SKM-1 treated with dmso at 0.1 percent for 144 hours (cell line): ENCODE measurements at regions not wholly inside any gene's neighbourhood (a gene's known extent, or its start where the extent isn't known, plus 50 kb on each side); places are given as distances from the start of the nearest gene placed in this dataset.

Experiments used
- DNase-seq: peaks from one replicate; lab custom pipeline; 2025; ENCODE audit not compliant: unreplicated experiment; lab: John Stamatoyannopoulos, UW

DNA sequence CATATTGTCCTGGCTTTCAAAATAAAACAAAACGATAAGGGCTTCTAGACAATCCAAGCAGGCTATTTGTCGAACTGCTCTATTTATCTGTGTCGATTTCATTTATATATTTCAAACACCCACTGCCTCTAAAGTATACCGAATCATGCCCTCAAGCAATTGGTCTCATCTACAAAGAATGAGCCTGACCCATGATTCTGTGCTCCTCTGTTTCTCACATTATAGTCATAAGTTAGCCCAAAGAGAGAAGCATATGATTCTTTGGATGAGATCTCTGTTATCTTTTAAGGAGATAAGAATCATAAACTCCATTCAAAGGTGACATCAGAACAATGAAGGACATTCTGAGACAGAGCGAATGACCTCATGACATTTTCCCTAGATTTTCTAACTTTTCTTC lies 191.1 kb downstream of the MAP2K6 start:
- DNase-seq: no peak

GRCh38 chr17:69606142-69606800 lies 191.8 kb downstream of the MAP2K6 start:
- DNase-seq: no peak

DNA sequence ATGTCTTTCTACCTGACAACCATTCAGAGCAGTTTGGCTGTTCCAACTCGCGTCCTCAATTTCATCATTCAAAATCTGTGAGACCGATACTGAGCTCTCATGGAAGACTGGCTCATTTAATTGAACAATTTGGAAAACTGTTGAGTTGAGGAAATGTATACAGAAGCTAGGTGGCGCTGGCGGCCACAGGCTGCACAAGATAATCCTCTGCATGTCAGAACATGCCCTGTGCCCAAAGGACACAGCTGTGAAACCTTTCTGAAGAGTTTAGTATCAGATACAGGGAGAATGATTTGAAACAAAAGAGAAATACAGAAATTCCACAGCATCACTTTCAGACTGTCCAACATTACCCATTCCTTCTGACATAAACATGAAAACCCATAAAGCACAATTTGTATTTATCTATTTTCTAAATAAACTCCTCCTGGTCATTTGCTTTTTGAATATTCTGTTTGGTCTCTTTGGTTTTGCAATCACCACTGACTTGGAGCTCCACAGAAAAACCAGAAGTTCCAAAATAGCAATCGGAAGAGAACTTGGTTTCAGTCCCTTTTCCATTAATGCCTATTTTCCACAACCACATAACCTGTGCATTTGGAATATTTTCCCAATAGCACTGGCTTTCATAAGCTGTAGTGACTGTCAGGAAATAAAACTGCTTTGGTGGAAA lies 192.8 kb downstream of the MAP2K6 start:
- DNase-seq: peak; percentile 67

DNA sequence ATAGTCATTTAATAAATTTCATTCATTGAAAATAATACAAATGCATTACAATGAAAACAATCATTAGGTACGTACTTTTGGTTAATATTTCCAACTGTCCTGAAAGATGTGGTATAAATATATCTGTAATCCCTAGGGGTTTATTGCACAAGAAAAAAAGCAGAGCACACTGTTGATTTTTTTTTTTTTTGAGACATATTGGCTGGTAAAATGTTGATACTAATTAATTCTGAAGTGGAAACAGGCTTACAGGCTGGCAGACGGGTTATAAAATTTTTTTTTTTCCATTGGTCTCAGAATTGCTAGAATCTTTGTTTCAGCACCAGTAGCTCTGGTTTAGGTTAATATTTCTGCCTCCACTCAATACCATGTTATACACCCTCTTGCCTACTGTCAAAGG lies 193.6 kb downstream of the MAP2K6 start:
- no peak for DNase-seq

- no peak for DNase-seq
Observed at GRCh38 chr17:69608808-69609472, 194.4 kb downstream of the MAP2K6 start.

GRCh38 chr17:69609473-69610305 lies 195.2 kb downstream of the MAP2K6 start:
- DNase-seq: no peak

GRCh38 chr17:69620363-69620762 lies 205.9 kb downstream of the MAP2K6 start:
- DNase-seq: no peak

GRCh38 chr17:69625474-69625873 lies 211.0 kb downstream of the MAP2K6 start:
- no peak for DNase-seq

DNA sequence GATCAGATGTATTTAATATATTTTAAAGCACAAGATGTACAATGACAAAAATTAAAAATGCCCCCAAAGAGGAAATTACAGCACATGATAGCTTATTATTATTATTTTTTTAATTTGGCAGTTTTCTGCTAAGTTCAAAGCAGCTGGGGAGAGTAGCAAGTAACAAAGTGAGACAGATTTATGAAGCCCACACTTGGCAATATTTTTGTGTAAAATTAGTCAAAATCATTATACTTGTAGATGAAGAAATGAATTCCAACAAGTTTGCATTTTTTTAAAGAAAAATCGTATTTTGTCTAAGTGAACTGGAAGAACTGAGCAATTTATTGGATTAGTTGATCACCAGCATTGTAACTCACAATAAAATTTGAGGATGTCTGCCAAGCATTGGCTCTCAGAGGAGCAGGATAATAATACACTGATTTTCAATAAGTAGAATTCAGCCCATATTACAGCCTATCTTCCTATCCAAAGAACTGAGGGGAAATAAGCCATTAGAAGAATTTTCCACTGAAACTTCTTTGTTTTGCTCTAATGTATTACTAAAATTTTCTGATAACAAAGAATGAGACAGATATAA lies 215.6 kb downstream of the MAP2K6 start:
- no peak for DNase-seq

- DNase-seq: no peak
Observed at GRCh38 chr17:69634844-69635243, 220.3 kb downstream of the MAP2K6 start.

GRCh38 chr17:69637446-69638156 lies 223.1 kb downstream of the MAP2K6 start:
- no peak for DNase-seq

GRCh38 chr17:69639096-69639495 lies 224.6 kb downstream of the MAP2K6 start:
- DNase-seq: no peak

GRCh38 chr17:69640073-69640472 lies 225.6 kb downstream of the MAP2K6 start:
- no peak for DNase-seq

DNA sequence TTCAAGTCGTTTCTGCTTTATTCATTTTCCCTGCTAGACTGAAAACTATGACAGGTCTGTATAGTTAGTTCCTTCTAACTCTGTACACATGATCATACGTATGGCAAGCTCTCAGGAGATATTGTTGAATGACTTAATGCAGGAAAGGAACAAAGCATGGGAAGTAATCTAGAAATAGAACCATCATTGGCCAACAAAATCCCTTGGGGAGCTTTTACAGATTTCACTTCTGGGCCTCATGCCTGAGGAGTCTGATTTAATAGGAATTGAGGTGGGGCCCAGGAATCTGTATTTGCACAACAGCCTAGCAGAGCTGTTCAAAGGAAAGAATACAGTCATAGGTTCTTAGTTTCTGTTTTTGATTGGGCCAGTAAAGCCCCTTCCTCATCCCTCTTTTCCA lies 229.2 kb downstream of the MAP2K6 start:
- DNase-seq: no peak

DNA sequence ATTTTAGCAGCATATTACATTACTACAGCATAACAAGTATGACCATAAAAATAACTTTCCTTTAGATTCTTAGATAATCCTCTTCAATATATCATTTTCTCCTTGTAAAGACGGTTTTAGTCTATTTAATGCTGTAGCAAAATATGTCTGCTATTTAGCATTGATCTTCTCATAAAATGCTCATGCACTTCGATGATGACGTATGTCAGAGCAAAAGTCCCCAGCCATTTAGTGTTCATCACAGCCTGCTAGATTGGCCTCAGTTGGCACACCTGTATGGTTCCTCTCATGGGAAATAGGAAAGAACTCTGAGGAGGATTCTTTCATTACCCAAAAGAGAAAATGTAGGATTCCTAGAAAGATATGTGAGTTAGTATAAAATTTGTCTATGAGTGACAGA lies 232.2 kb downstream of the MAP2K6 start:
- DNase-seq: no peak

DNA sequence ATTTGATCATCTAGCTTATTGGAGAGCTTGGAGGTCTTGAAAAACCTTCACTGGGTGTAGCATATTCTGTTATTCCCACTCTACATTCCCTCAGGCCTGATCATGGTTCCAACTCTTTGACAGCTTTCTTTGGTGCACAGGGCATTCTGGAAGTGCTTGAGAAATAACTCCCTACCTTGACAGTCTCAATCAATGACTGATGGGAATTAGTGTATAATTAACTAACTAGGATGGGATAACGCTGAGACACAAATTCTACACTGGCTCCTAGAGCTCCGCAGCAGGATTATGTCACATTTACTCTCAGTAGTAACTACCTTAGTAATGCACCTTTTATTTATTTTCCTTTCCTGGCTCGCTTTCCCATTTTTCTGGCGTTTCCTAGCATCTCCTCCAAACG lies 236.4 kb downstream of the MAP2K6 start:
- DNase-seq: no peak

DNA sequence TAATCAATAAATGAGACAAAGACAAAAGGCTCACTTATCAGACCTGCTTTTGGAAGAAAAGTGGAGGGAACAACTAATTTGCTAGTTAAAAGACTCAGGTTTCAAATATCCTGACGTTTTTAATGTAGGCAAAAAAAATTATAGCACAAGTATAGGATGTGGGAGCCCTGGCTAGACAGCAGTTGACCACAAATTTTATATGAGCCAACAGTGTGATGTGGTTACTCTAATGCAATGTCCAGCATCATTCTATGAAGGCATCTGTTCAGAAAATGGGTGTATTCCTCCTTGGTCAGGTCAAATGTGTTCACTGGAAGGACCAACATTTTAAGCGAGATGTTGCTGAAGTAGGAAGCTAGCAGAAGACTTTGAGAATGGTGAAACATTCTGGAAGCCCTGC lies 237.4 kb downstream of the MAP2K6 start:
- DNase-seq: no peak

DNA sequence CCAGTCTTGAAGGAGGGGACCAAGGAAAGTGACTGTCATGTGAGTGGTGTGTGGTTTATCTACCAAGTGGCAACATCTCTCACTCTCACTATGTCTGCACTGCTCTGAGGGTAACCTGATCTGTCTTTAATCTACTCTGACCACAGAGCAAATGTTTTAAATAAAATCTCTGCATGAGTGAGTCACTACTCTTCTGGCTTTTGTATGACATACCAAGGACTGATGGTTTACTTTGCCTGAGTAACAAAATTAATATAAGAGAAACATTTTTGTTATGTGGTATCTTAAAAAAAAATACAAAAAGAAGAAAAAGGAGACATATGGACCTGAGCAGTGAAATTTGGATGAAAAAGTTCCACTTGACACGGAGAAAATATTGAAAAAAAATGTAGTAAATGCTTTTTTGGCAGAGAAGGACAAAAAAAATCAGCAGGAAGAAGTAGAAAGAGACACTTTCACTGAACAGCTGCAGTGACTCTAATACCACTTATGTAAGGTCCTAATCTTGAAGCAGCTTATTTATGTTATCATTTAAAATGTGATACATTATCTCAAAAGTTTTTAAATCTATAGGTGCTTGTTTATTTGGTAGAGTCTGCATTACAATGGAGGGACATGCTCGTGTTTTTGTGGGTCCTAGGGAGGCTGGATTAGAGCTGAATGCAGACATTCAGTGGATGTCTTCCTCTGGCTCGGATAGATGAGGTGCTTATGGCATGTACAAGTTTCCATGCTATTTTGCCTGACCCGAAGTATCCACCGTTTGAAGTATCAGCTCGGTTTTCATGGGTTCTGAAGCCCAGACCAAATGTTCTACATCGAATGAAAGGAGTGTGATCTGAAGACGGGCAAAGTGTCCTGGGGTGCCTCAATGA lies 240.7 kb downstream of the MAP2K6 start:
- no peak for DNase-seq

- DNase-seq: no peak
Observed at GRCh38 chr17:69655902-69656301, 241.4 kb downstream of the MAP2K6 start.
